Osteocyte (in vitro differentiated cells): ENCODE measurements at regions not wholly inside any gene's neighbourhood (a gene's known extent, or its start where the extent isn't known, plus 50 kb on each side); places are given as distances from the start of the nearest gene placed in this dataset.

ENCODE experiments used
- DNase-seq: peaks from one replicate; pipeline ENCODE4 v3.0.0; 2021; ENCODE audit warnings: mixed read lengths; ENCODE audit not compliant: unreplicated experiment; ENCODE audit errors: extremely low spot score
- H3K27ac Mint-ChIP-seq: one replicate; pipeline ENCODE4 v1.8.0; 2021; ENCODE audit warnings: mild to moderate bottlenecking, mixed read lengths; ENCODE audit not compliant: unreplicated experiment
- H3K27me3 Mint-ChIP-seq: one replicate; pipeline ENCODE4 v1.8.0; 2021; ENCODE audit warnings: mixed read lengths; ENCODE audit not compliant: unreplicated experiment
- H3K36me3 Mint-ChIP-seq: one replicate; pipeline ENCODE4 v1.8.0; 2021; ENCODE audit warnings: mixed read lengths; ENCODE audit not compliant: unreplicated experiment
- H3K4me1 Mint-ChIP-seq: one replicate; pipeline ENCODE4 v1.8.0; 2021; ENCODE audit warnings: mixed read lengths; ENCODE audit not compliant: unreplicated experiment
- H3K4me3 Mint-ChIP-seq: one replicate; pipeline ENCODE4 v1.8.0; 2021; ENCODE audit warnings: mild to moderate bottlenecking, moderate library complexity, mixed read lengths; ENCODE audit not compliant: unreplicated experiment
- H3K9me3 Mint-ChIP-seq: one replicate; pipeline ENCODE4 v1.8.0; 2021; ENCODE audit warnings: mixed read lengths; ENCODE audit not compliant: unreplicated experiment
- TF ChIP-seq, protein P1 (sequence below): fragments of 200-600 bp; sonication (generic); IDR thresholded peaks from 2 replicates; pipeline ENCODE4 v1.5.0; 2021; ENCODE audit warnings: antibody characterized with exemption, mild to moderate bottlenecking, moderate library complexity

DNA sequence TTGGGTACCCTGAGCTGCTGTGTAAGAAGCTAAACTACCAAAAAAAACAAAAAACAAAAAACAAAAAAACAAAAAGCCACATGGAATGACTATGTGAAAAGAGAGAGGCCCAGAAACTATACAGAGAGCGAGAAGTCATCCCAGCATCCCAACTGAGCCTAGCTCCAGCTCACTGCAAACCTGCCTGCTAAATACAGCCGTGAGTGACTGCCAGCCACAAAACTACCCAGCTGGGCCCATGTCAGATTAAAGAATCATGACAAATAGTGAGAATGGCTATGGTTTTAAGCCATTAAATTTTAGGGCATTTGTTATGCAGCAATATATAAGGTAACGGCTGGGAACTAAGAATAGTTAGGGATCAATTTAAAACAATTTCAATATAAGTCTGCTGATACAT is 335.1 kb upstream of the PDE4D start:
- H3K27ac Mint-ChIP-seq: no peak overlapping the region
- TF ChIP-seq, protein P1, sequence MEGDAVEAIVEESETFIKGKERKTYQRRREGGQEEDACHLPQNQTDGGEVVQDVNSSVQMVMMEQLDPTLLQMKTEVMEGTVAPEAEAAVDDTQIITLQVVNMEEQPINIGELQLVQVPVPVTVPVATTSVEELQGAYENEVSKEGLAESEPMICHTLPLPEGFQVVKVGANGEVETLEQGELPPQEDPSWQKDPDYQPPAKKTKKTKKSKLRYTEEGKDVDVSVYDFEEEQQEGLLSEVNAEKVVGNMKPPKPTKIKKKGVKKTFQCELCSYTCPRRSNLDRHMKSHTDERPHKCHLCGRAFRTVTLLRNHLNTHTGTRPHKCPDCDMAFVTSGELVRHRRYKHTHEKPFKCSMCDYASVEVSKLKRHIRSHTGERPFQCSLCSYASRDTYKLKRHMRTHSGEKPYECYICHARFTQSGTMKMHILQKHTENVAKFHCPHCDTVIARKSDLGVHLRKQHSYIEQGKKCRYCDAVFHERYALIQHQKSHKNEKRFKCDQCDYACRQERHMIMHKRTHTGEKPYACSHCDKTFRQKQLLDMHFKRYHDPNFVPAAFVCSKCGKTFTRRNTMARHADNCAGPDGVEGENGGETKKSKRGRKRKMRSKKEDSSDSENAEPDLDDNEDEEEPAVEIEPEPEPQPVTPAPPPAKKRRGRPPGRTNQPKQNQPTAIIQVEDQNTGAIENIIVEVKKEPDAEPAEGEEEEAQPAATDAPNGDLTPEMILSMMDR: no peak
- peaks cover 15% of the 10 kb centered on the region for H3K27me3 Mint-ChIP-seq
- peaks cover 3% of the 10 kb centered on the region for H3K36me3 Mint-ChIP-seq
- H3K4me3 Mint-ChIP-seq: no peak overlapping the region
- H3K4me1 Mint-ChIP-seq: peaks cover 7% of the 10 kb centered on the region
- H3K9me3 Mint-ChIP-seq: no peaks in the 10 kb centered on the region
- DNase-seq: no peak

DNA sequence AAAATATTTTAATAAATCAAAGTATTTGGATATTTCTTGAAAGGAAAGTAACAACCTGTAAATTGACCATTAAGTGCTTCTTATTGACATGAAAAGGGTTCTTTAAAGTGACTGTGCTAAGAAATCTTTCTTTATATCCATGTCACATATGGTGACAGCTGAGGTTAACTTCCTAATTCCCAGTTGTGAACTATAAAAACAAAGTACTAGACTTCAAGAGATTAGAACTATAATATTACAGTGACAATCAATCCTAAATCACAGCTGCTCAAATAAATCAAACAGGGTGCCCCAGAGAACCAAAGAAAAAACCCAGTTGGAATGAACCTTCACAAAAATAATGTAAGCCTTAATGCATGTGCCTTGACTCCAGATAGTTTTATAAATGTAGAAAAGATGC is 332.6 kb upstream of the PDE4D start:
- no peak for DNase-seq
- no peaks in the 10 kb centered on the region for H3K9me3 Mint-ChIP-seq
- H3K27ac Mint-ChIP-seq: no peak overlapping the region
- peaks cover 3% of the 10 kb centered on the region for H3K36me3 Mint-ChIP-seq
- H3K4me3 Mint-ChIP-seq: no peak overlapping the region
- TF ChIP-seq, protein P1: no peak
- peaks cover 7% of the 10 kb centered on the region for H3K4me1 Mint-ChIP-seq
- H3K27me3 Mint-ChIP-seq: peaks cover 10% of the 10 kb centered on the region

DNA sequence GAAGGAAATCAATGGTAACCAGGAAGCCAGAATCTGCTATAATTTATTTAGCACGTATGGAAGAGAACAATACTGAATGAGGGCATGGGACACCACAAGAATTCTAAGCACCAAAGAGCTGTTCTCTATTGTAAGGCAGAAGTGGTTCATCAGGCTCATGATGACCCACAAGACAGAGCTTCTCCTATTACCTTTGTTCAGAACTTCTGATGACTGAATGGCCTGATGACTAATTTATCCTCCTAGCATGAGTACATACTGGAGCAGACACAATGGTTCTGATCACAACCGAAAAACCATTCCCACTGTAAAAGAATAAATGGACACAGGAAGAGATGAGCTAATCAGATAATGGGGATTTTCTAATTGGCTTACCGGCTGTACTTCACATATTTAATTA is 329.8 kb upstream of the PDE4D start:
- H3K36me3 Mint-ChIP-seq: no peaks in the 10 kb centered on the region
- TF ChIP-seq, protein P1: no peak
- H3K9me3 Mint-ChIP-seq: no peaks in the 10 kb centered on the region
- H3K27ac Mint-ChIP-seq: no peak overlapping the region
- no peak for DNase-seq
- H3K4me1 Mint-ChIP-seq: peaks cover 4% of the 10 kb centered on the region
- H3K4me3 Mint-ChIP-seq: no peak overlapping the region
- peaks cover 6% of the 10 kb centered on the region for H3K27me3 Mint-ChIP-seq

DNA sequence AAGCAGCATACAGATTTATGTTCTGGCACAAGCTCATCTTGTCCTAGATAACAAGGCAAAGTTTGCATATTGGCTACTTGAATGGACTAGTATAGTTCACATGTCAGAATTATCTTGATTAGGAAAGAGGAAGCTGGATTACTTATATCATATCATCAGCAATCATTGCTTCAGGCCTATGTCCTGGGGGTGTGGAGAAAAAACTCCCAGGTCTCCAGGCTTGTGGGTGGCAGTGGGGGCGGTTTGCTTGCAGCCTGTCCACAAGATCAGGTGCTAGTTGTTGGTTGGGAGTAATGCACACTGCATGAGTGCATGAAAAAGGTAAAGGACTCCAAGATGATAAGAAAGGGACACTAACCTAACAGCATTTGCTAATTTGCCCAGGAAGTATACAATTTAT is 326.4 kb upstream of the PDE4D start:
- no peak overlapping the region for H3K27ac Mint-ChIP-seq
- no peaks in the 10 kb centered on the region for H3K36me3 Mint-ChIP-seq
- peaks cover 16% of the 10 kb centered on the region for H3K27me3 Mint-ChIP-seq
- no peaks in the 10 kb centered on the region for H3K4me1 Mint-ChIP-seq
- peaks cover 9% of the 10 kb centered on the region for H3K9me3 Mint-ChIP-seq
- TF ChIP-seq, protein P1: no peak
- H3K4me3 Mint-ChIP-seq: no peak overlapping the region
- DNase-seq: no peak

DNA sequence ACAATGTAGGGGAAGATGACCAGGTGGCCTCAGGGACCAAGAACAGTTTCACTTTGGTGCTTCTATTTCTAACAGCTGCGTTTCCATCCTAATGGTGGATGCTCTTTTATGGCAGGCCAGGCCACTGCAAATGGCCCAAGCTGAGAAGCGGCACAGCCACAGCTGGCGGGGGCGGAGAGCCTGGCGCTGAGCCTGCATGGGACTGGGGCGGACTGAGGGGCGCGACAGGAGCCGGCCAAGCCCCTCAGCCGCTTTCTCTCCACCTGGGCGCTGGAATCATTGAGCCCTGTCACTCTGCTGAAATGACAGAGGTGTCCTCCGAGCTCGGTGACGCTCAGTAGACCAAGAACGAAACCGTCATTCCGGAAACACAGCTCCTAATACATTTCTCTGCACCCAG is 317.3 kb upstream of the PDE4D start:
- no peak overlapping the region for H3K27ac Mint-ChIP-seq

More for the DNA sequence above, 317.3 kb upstream of the PDE4D start:
- Mint-ChIP-seq H3K27me3 (peaks cover 26% of the 10 kb centered on the region), H3K9me3 (no peaks in the 10 kb centered on the region), H3K4me1 (no peaks in the 10 kb centered on the region), H3K4me3 (no peak overlapping the region), H3K36me3 (no peaks in the 10 kb centered on the region)
- no peak for DNase-seq
- TF ChIP-seq, protein P1: no peak
